A549 (cell line): ENCODE measurements at regions not wholly inside any gene's neighbourhood (a gene's known extent, or its start where the extent isn't known, plus 50 kb on each side); places are given as distances from the start of the nearest gene placed in this dataset.

Experiments
- ATAC-seq, 2 experiments: fragments of 200-7000 bp in 1 of 2; fragments of >200 bp in 1 of 2; cut with Nextera tagmentation in 1 of 2; cut with Tn5 transposase in 1 of 2; 3 replicates each; pipeline versions ENCODE4 v1.8.0 to v1.9.1; 2018 to 2020; ENCODE audit warnings: mild to moderate bottlenecking in 1 of 2, moderate library complexity in 1 of 2
- CTCF ChIA-PET: fragments of 300-600 bp; sonication (Branson Sonifier 250); formaldehyde crosslinking; extraction: SDS; loops from one replicate; lab custom pipeline; 2021; ENCODE audit warnings: antibody characterized with exemption, inconsistent platforms; lab: Yijun Ruan, JAX
- POLR2A ChIA-PET: fragments of 350-600 bp; formaldehyde crosslinking; extraction: SDS; loops from one replicate; lab custom pipeline; 2021; ENCODE audit warnings: antibody characterized with exemption, inconsistent platforms; lab: Yijun Ruan, JAX
- DNase-seq, 2 experiments: peaks; one replicate each; pipeline versions ENCODE4 v3.0.0 to v3.0.0-alpha.2; 2011 to 2016; ENCODE audit warnings: low read depth in 1 of 2, low spot score in 1 of 2
- FAIRE-seq: peaks from 2 replicates; lab custom pipeline; 2011; peaks lifted over from hg19 to GRCh38; lab: Jason Lieb, UNC
- H3K27ac ChIP-seq, 2 experiments: fragments of >200 bp; sonication (Bioruptor Twin); formaldehyde crosslinking; 3 replicates each; pipeline ENCODE4 v1.5.1; 2016 to 2017
- H3K4me1 ChIP-seq: fragments of >200 bp; sonication (Bioruptor Twin); formaldehyde crosslinking; 3 replicates; pipeline ENCODE4 v1.6.1; 2016
- H3K4me2 ChIP-seq: fragments of >200 bp; sonication (Bioruptor Twin); formaldehyde crosslinking; 3 replicates; pipeline ENCODE4 v1.6.1; 2016
- H3K4me3 ChIP-seq: fragments of >200 bp; sonication (Bioruptor Twin); formaldehyde crosslinking; 3 replicates; pipeline ENCODE4 v1.5.1; 2016
- H3K9me3 ChIP-seq: fragments of >200 bp; sonication (Bioruptor Twin); formaldehyde crosslinking; 3 replicates; pipeline ENCODE4 v1.6.1; 2016
- CHD2 ChIP-seq: fragments of 150-350 bp; IDR thresholded peaks from 2 replicates; pipeline ENCODE4 v1.6.1; 2014; ENCODE audit warnings: low read length; ENCODE audit not compliant: partially characterized antibody
- EP300 ChIP-seq, 2 experiments: fragments of >200 bp; sonication (Bioruptor Twin); formaldehyde crosslinking; IDR thresholded peaks; 2 replicates in 1 of 2; 3 replicates in 1 of 2; pipeline ENCODE4 v1.6.1; 2016 to 2017
- FOSL2 ChIP-seq, 2 experiments: fragments of 450-650 bp in 1 of 2; fragments of >200 bp in 1 of 2; sonication (Bioruptor Twin) in 1 of 2; formaldehyde crosslinking; IDR thresholded peaks; 2 replicates each; pipeline versions ENCODE4 v1.5.0 to v1.6.1; 2016 to 2020; ENCODE audit warnings: mild to moderate bottlenecking in 1 of 2, moderate library complexity in 1 of 2
- GATA3 ChIP-seq: IDR thresholded peaks from 2 replicates; pipeline ENCODE4 v1.6.1; 2012; ENCODE audit warnings: borderline replicate concordance
- HES2 ChIP-seq: fragments of >200 bp; sonication (Bioruptor Twin); formaldehyde crosslinking; IDR thresholded peaks from 2 replicates; pipeline ENCODE4 v1.6.1; 2016
- HOXB13 ChIP-seq: fragments of 250-450 bp; sonication (Bioruptor Pico); IDR thresholded peaks from 2 replicates; pipeline ENCODE4 v1.5.0; 2020; ENCODE audit warnings: low read depth, mild to moderate bottlenecking, moderate library complexity
- JUN ChIP-seq, 2 experiments: fragments of >200 bp; sonication (Bioruptor Twin); formaldehyde crosslinking; IDR thresholded peaks; 2 replicates in 1 of 2; 3 replicates in 1 of 2; pipeline ENCODE4 v1.6.1; 2016 to 2017
- JUNB ChIP-seq: fragments of >200 bp; sonication (Bioruptor Twin); formaldehyde crosslinking; IDR thresholded peaks from 2 replicates; pipeline ENCODE4 v1.6.1; 2016
- KDM1A ChIP-seq: fragments of 200-600 bp; sonication (generic); IDR thresholded peaks from 2 replicates; pipeline ENCODE4 v1.6.1; 2016; ENCODE audit warnings: low read depth, mild to moderate bottlenecking
- KDM5A ChIP-seq: fragments of 200-600 bp; sonication (generic); IDR thresholded peaks from 2 replicates; pipeline ENCODE4 v1.6.1; 2016; ENCODE audit warnings: antibody characterized with exemption, mild to moderate bottlenecking
- MAFK ChIP-seq: fragments of 450-650 bp; IDR thresholded peaks from 2 replicates; pipeline ENCODE4 v1.6.1; 2014; ENCODE audit not compliant: partially characterized antibody
- NFE2L2 ChIP-seq: fragments of 150-350 bp; conservative IDR thresholded peaks from 2 replicates; pipeline ENCODE4 v1.6.1; 2014; ENCODE audit warnings: low read length
- NPAS2 ChIP-seq: fragments of 250-450 bp; sonication (Bioruptor Pico); IDR thresholded peaks from 2 replicates; pipeline ENCODE4 v1.8.0; 2022; ENCODE audit warnings: mild to moderate bottlenecking, moderate library complexity, borderline replicate concordance
- NR3C1 ChIP-seq: fragments of >200 bp; sonication (Bioruptor Twin); formaldehyde crosslinking; IDR thresholded peaks from 3 replicates; pipeline ENCODE4 v1.6.1; 2017
- POLR2A ChIP-seq: IDR thresholded peaks from 2 replicates; pipeline ENCODE4 v1.6.1; 2012; ENCODE audit warnings: mild to moderate bottlenecking, low read length
- RARB ChIP-seq: fragments of 250-450 bp; sonication (Bioruptor Pico); IDR thresholded peaks from 2 replicates; pipeline ENCODE4 v1.8.0; 2021; ENCODE audit warnings: mild to moderate bottlenecking, moderate library complexity
- RCOR1 ChIP-seq: fragments of 150-350 bp; IDR thresholded peaks from 2 replicates; pipeline ENCODE4 v1.6.1; 2014; ENCODE audit warnings: antibody characterized with exemption, low read length, low read depth
- SMC3 ChIP-seq: fragments of >200 bp; sonication (Bioruptor Twin); formaldehyde crosslinking; IDR thresholded peaks from 3 replicates; pipeline ENCODE4 v1.6.1; 2018; ENCODE audit warnings: inconsistent platforms
- SREBF2 ChIP-seq: fragments of 450-650 bp; IDR thresholded peaks from 2 replicates; pipeline ENCODE4 v1.6.1; 2014; ENCODE audit warnings: mild to moderate bottlenecking, moderate library complexity
- TP53 ChIP-seq: fragments of 250-450 bp; sonication (Bioruptor Pico); IDR thresholded peaks from 2 replicates; pipeline ENCODE4 v1.5.0; 2021; ENCODE audit warnings: mild to moderate bottlenecking, moderate library complexity
- ZNF302 ChIP-seq: fragments of 250-450 bp; sonication (Bioruptor Pico); IDR thresholded peaks from 2 replicates; pipeline ENCODE4 v1.9.0; 2021; ENCODE audit warnings: inconsistent platforms, mild to moderate bottlenecking, moderate library complexity
- WGBS: methylation state at CpG from one replicate; pipeline ENCODE4 v1.1.6; 2017; ENCODE audit errors: missing lambda C conversion rate; 5-methylcytosine and 5-hydroxymethylcytosine counted together
- TF ChIP-seq, protein P1 (sequence below): fragments of 250-450 bp; sonication (Bioruptor Pico); IDR thresholded peaks from 2 replicates; pipeline ENCODE4 v1.5.0; 2020; ENCODE audit warnings: low read depth, mild to moderate bottlenecking, moderate library complexity
- TF ChIP-seq, protein P2 (sequence below): fragments of 250-450 bp; sonication (Bioruptor Pico); IDR thresholded peaks from 2 replicates; pipeline ENCODE4 v1.5.0; 2021; ENCODE audit warnings: mild to moderate bottlenecking, moderate library complexity, borderline replicate concordance
- TF ChIP-seq, protein P3 (sequence below): IDR thresholded peaks from 2 replicates; pipeline ENCODE4 v1.6.1; 2012; ENCODE audit warnings: low read depth, borderline replicate concordance
- TF ChIP-seq, protein P4 (sequence below): fragments of 150-350 bp; IDR thresholded peaks from 2 replicates; pipeline ENCODE4 v1.6.1; 2014; ENCODE audit warnings: low read depth, mild to moderate bottlenecking, low read length
- TF ChIP-seq, protein P5 (sequence below): fragments of >200 bp; sonication (Bioruptor Twin); formaldehyde crosslinking; IDR thresholded peaks from 3 replicates; pipeline ENCODE4 v1.6.1; 2016

GRCh38 chr6:149150301-149150700 is 167.2 kb upstream of the TAB2 start (continued):
- TF ChIP-seq, protein P1, sequence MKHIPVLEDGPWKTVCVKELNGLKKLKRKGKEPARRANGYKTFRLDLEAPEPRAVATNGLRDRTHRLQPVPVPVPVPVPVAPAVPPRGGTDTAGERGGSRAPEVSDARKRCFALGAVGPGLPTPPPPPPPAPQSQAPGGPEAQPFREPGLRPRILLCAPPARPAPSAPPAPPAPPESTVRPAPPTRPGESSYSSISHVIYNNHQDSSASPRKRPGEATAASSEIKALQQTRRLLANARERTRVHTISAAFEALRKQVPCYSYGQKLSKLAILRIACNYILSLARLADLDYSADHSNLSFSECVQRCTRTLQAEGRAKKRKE: no peak

GRCh38 chr6:149150801-149151398 is 166.6 kb upstream of the TAB2 start:
- no peak for DNase-seq
- ChIA-PET POLR2A (no interaction called here), CTCF (no interaction called here)
- WGBS: 20% methylated on average over 3 of the region's 3 CpGs
- no peak overlapping the region for H3K4me3 ChIP-seq
- no peak for FAIRE-seq
- H3K4me1 ChIP-seq: no peaks in the 10 kb centered on the region
- no peak overlapping the region for H3K4me2 ChIP-seq
- H3K9me3 ChIP-seq: no peaks in the 10 kb centered on the region
- no peak overlapping the region for H3K27ac ChIP-seq
- ATAC-seq: no peak
- TF ChIP-seq CHD2 (no peak), KDM1A (no peak), MAFK (no peak), JUN (IDR thresholded peaks at IDR 0.05) (no peak), NFE2L2 (no peak), EP300 (IDR thresholded peaks at IDR 0.05) (no peak)
- TF ChIP-seq, protein P2, sequence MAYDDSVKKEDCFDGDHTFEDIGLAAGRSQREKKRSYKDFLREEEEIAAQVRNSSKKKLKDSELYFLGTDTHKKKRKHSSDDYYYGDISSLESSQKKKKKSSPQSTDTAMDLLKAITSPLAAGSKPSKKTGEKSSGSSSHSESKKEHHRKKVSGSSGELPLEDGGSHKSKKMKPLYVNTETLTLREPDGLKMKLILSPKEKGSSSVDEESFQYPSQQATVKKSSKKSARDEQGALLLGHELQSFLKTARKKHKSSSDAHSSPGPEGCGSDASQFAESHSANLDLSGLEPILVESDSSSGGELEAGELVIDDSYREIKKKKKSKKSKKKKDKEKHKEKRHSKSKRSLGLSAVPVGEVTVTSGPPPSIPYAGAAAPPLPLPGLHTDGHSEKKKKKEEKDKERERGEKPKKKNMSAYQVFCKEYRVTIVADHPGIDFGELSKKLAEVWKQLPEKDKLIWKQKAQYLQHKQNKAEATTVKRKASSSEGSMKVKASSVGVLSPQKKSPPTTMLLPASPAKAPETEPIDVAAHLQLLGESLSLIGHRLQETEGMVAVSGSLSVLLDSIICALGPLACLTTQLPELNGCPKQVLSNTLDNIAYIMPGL (CRISPR knock-in tag): no peak

GRCh38 chr6:149152521-149152920 is 165.0 kb upstream of the TAB2 start:
- ChIA-PET CTCF (no interaction called here), POLR2A (no interaction called here)
- TF ChIP-seq, protein P3, sequence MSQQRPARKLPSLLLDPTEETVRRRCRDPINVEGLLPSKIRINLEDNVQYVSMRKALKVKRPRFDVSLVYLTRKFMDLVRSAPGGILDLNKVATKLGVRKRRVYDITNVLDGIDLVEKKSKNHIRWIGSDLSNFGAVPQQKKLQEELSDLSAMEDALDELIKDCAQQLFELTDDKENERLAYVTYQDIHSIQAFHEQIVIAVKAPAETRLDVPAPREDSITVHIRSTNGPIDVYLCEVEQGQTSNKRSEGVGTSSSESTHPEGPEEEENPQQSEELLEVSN: no peak
- TF ChIP-seq SREBF2 (no peak), SMC3 (no peak), KDM5A (no peak), TP53 (no peak), RARB (CRISPR knock-in tag) (no peak), RCOR1 (no peak), FOSL2 (IDR thresholded peaks at IDR 0.05) (no peak), FOSL2 (CRISPR knock-in tag; IDR thresholded peaks at IDR 0.05) (no peak), JUNB (no peak), HES2 (no peak), NR3C1 (no peak), EP300 (IDR thresholded peaks at IDR 0.05) (no peak), JUN (IDR thresholded peaks at IDR 0.05) (no peak), POLR2A (no peak), GATA3 (no peak), HOXB13 (CRISPR knock-in tag) (no peak), ZNF302 (CRISPR knock-in tag) (no peak), NPAS2 (CRISPR knock-in tag) (no peak)
- TF ChIP-seq, protein P4, sequence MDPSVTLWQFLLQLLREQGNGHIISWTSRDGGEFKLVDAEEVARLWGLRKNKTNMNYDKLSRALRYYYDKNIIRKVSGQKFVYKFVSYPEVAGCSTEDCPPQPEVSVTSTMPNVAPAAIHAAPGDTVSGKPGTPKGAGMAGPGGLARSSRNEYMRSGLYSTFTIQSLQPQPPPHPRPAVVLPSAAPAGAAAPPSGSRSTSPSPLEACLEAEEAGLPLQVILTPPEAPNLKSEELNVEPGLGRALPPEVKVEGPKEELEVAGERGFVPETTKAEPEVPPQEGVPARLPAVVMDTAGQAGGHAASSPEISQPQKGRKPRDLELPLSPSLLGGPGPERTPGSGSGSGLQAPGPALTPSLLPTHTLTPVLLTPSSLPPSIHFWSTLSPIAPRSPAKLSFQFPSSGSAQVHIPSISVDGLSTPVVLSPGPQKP: no peak
- TF ChIP-seq, protein P5, sequence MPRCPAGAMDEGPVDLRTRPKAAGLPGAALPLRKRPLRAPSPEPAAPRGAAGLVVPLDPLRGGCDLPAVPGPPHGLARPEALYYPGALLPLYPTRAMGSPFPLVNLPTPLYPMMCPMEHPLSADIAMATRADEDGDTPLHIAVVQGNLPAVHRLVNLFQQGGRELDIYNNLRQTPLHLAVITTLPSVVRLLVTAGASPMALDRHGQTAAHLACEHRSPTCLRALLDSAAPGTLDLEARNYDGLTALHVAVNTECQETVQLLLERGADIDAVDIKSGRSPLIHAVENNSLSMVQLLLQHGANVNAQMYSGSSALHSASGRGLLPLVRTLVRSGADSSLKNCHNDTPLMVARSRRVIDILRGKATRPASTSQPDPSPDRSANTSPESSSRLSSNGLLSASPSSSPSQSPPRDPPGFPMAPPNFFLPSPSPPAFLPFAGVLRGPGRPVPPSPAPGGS: no peak

More at GRCh38 chr6:149152521-149152920, 165.0 kb upstream of the TAB2 start:
- 0% methylated on average over 1 of the region's 1 CpG for WGBS
- H3K4me1 ChIP-seq: no peaks in the 10 kb centered on the region
- no peak overlapping the region for H3K4me2 ChIP-seq
- no peak for FAIRE-seq
- H3K4me3 ChIP-seq: no peak overlapping the region
- no peak for ATAC-seq
- DNase-seq: no peak
- no peaks in the 10 kb centered on the region for H3K9me3 ChIP-seq
- no peak overlapping the region for H3K27ac ChIP-seq
